ENCODE measurements at regions not wholly inside any gene's neighbourhood (a gene's known extent, or its start where the extent isn't known, plus 50 kb on each side); places are given as distances from the start of the nearest gene placed in this dataset.
A peak's percentile ranks its signal among the peaks of the same experiment; 100 is the strongest.

DNA sequence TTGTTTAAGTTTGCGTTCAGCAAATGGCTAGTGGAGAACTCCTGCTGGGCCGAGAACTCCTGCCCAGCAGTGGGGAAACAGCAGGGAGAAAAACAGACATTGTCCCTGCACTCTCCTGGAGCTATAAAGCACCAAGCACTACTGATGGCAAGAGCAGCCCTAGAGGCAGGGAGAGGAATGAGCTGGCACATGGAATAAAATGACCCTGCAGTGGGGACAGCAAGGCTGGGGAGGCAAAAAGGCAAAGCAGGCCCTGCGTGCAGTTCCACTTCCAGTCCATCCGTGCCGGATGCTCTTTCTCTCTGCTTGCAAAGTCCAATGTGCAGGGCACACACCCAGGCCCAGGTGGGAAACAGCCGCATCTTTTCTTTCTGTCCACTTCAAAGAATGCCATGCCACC lies 415.5 kb downstream of the LRATD1 start:
- TF ChIP-seq CTCF (IDR thresholded peaks at IDR 0.05; ENCODE audit: control extremely low read depth, extremely low read depth, low read depth, missing control alignments), result no peak
- no peak for DNase-seq (ENCODE audit: extremely low spot score)
- POLR2A ChIA-PET, result no interaction called here
- CTCF ChIA-PET, result interaction anchor here (1.2 kb wide), 1 partner anchor 17 kb away, joined by 3 read pairs; no protein-coding TSS in a partner anchor

DNA sequence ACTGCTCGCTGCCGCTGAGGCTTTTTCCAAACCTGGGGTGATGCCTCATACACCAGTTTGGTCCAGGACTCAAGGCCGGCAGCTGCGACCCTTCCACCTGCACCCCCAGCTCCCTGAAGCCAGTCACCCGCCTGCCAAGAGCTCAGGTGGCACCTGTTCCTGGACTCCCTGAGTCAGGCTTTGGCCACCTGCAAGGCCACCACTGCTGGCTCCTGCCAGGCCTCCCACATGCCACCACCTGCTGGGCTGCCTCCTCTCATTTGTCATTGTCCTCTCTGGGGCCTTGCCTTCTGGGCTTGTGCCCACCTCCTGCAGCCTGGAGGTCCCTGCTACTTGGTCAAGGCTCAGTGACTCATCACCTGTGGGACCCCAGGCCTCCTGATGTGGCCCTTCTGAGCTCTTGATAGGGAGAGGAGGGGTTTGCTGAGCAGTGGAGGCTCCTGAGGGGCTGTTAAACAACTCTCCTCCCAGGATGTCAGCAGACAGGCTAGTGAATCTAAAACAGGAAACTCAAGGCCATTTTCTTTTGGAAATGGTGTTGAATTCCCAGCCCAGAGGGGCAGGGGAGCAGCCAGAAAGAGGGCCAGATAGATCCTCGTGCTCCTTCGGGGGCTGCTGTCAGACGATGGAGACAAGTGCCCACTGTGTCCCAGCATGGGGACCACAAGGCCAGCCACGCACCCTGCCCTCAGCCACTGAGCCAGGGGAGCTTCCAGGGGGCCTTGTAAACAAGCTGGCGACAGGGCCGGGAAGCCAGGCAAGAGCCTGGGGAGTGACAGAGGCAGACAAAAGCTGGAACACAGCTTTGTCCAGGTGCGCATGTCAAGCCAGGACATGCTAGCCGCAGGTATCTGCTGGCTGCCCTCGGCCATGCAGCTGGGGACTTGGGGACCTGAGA lies 416.8 kb downstream of the LRATD1 start:
- DNase-seq (ENCODE audit: extremely low spot score), result no peak
- ChIA-PET POLR2A (no interaction called here), CTCF (interaction anchor here (1.2 kb wide), 1 partner anchor 18 kb away, joined by 3 read pairs; no protein-coding TSS in a partner anchor)

GRCh38 chr2:15050483-15050882 lies 418.0 kb downstream of the LRATD1 start:
- no peak for TF ChIP-seq CTCF (IDR thresholded peaks at IDR 0.05; ENCODE audit: control extremely low read depth, extremely low read depth, low read depth, missing control alignments)
- DNase-seq (ENCODE audit: extremely low spot score), result no peak
- ChIA-PET CTCF (interaction anchor here (1.3 to 2.1 kb wide), 2 partner anchors 35 to 110 kb away, joined by 4 read pairs; no protein-coding TSS in a partner anchor), POLR2A (no interaction called here)

More for the DNA sequence above, 416.8 kb downstream of the LRATD1 start:
- TF ChIP-seq CTCF (IDR thresholded peaks at IDR 0.05; ENCODE audit: control extremely low read depth, extremely low read depth, low read depth, missing control alignments), result no peak

- no peak for DNase-seq (ENCODE audit: extremely low spot score)
- CTCF ChIA-PET, result no interaction called here
- POLR2A ChIA-PET, result no interaction called here
- no peak for TF ChIP-seq CTCF (IDR thresholded peaks at IDR 0.05; ENCODE audit: control extremely low read depth, extremely low read depth, low read depth, missing control alignments)
Observed at GRCh38 chr2:15053542-15053941, 421.0 kb downstream of the LRATD1 start.

DNA sequence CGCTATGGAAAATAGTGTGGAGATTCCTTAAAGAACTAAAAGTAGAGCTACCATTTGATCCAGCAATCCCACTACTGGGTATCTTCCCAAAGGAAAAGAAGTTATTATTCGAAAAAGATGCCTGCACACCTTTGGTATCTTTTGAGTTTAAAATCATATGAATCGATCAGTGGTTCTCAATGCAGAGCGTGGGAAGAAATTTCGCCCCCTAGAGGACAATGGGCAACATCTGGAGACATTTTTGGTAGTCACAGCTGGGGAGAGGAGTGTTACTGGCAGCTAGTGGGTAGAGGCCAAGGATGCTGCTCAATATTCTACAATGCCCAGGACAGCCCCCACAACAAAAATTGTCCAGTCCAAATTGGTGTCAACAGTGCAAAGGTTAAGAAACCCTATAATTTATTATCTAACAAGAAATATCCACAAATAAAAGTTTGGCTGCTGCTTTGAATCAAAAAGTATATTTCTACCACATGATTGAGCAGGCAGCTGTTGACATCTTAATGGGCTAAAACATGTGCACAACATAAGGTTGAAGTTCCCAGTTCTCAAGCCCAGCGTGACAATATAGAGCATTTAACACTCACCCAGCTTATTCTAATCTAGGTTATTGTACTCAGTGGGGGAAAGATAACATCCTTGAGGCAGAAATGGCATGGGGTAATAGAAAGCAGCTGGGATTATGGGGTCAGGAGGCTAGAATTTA lies 425.7 kb downstream of the LRATD1 start:
- ChIA-PET CTCF (interaction anchor here (1.0 to 2.3 kb wide), 7 partner anchors 12 to 155 kb away, joined by 3 to 6 read pairs (median 3); no protein-coding TSS in a partner anchor), POLR2A (no interaction called here)
- DNase-seq (ENCODE audit: extremely low spot score), result no peak
- TF ChIP-seq CTCF (IDR thresholded peaks at IDR 0.05; ENCODE audit: control extremely low read depth, extremely low read depth, low read depth, missing control alignments), result peak; percentile 29

DNA sequence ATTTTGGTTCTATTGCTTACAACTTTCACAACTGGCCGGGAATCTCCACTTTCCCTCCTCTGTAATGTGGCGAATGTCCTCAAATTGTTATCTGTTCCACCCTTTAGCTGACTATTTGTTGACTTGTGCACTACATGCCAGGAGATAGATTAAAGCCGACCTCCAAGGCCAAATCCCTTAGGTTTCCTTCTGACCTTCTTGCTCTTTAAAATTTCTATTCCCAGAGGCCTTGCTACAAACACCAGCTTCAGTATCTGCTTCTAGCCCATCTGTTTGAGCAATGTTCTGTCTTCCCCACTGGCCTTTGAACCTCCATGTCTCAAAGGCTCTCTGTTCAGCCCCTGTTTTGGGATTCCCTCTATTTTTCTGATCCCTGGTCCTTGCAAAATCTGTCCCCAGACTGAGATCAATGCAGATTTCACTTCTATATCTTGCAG lies 426.2 kb downstream of the LRATD1 start:
- ChIA-PET POLR2A (no interaction called here), CTCF (interaction anchor here (1.0 to 2.3 kb wide), 6 partner anchors 11 to 156 kb away, joined by 3 to 6 read pairs (median 3); no protein-coding TSS in a partner anchor)
- TF ChIP-seq CTCF (IDR thresholded peaks at IDR 0.05; ENCODE audit: control extremely low read depth, extremely low read depth, low read depth, missing control alignments), result no peak
- no peak for DNase-seq (ENCODE audit: extremely low spot score)
